Dedifferentiated amniotic fluid mesenchymal stem cell (primary cell): ENCODE measurements at regions not wholly inside any gene's neighbourhood (a gene's known extent, or its start where the extent isn't known, plus 50 kb on each side); places are given as distances from the start of the nearest gene placed in this dataset.
A peak's percentile ranks its signal among the peaks of the same experiment; 100 is the strongest.
"Not testable (repeated sequence)": the region's sequence is repeated elsewhere in the genome, so short reads cannot be mapped to it uniquely, and the experiment has no call there.

Source experiments
- DNase-seq: peaks from one replicate; pipeline ENCODE4 v3.0.0-alpha.2; 2016; ENCODE audit errors: extremely low spot score

GRCh38 chr22:48501231-48501750, 1326.4 kb downstream of the BRD1 start:
- no peak for DNase-seq

- no peak for DNase-seq
Measured at GRCh38 chr22:48500471-48501230, 1327.0 kb downstream of the BRD1 start.

GRCh38 chr22:48499456-48500425, 1327.9 kb downstream of the BRD1 start:
- DNase-seq = no peak

- DNase-seq = no peak
Measured at GRCh38 chr22:48498526-48499331, 1328.9 kb downstream of the BRD1 start.

GRCh38 chr22:48497743-48498520, 1329.7 kb downstream of the BRD1 start:
- not testable (repeated sequence) for DNase-seq

GRCh38 chr22:48496987-48497650, 1330.6 kb downstream of the BRD1 start:
- no peak for DNase-seq

- no peak for DNase-seq
Measured at GRCh38 chr22:48496226-48496845, 1331.3 kb downstream of the BRD1 start.

GRCh38 chr22:48495751-48496080, 1332.0 kb downstream of the BRD1 start:
- no peak for DNase-seq

GRCh38 chr22:48494968-48495750, 1332.5 kb downstream of the BRD1 start:
- DNase-seq = no peak

- DNase-seq = no peak
Measured at GRCh38 chr22:48494256-48494967, 1333.3 kb downstream of the BRD1 start.

- DNase-seq = no peak
Measured at GRCh38 chr22:48493733-48494132, 1333.9 kb downstream of the BRD1 start.

GRCh38 chr22:48492366-48493320, 1335.0 kb downstream of the BRD1 start:
- peak; percentile 72 for DNase-seq

- no peak for DNase-seq
Measured at GRCh38 chr22:48491451-48491941, 1336.2 kb downstream of the BRD1 start.

GRCh38 chr22:48490500-48491411, 1336.9 kb downstream of the BRD1 start:
- no peak for DNase-seq

GRCh38 chr22:48489551-48490499, 1337.8 kb downstream of the BRD1 start:
- no peak for DNase-seq
